ENCODE measurements at regions not wholly inside any gene's neighbourhood (a gene's known extent, or its start where the extent isn't known, plus 50 kb on each side); places are given as distances from the start of the nearest gene placed in this dataset.

GRCh38 chr15:87632364-87632763 lies 624.2 kb downstream of the NTRK3 start:
- Histone ChIP-seq H3K9me3 (replicated peaks in 1 of 3) (no peaks in the 10 kb centered on the region), H3K27ac (no peak overlapping the region), H3K4me1 (replicated peaks in 1 of 2) (no peaks in the 10 kb centered on the region), H3K27me3 (no peaks in the 10 kb centered on the region), H3K4me3 (no peak overlapping the region), H3K36me3 (replicated peaks in 1 of 2) (no peaks in the 10 kb centered on the region)
- intact Hi-C loops (cut with DNase I): no loop called here
- TF ChIP-seq CTCF (IDR thresholded peaks at IDR 0.05) (no peak), POLR2A (IDR thresholded peaks at IDR 0.05) (no peak)
- DNase-seq: no peak

- TF ChIP-seq POLR2A (IDR thresholded peaks at IDR 0.05): no peak
- TF ChIP-seq CTCF (IDR thresholded peaks at IDR 0.05): no peak
- 57 to 68% (median 62%) methylated on average over 2 of the region's 2 CpGs for WGBS, 4 donors
These were observed 624.8 kb downstream of the NTRK3 start for GRCh38 chr15:87631775-87632174.

GRCh38 chr15:87631093-87631492 lies 625.4 kb downstream of the NTRK3 start:
- no peaks in the 10 kb centered on the region for H3K4me1 ChIP-seq (replicated peaks in 1 of 2)
- no peaks in the 10 kb centered on the region for H3K9me3 ChIP-seq (replicated peaks in 1 of 3)
- intact Hi-C loops (cut with DNase I): no loop called here
- TF ChIP-seq POLR2A (IDR thresholded peaks at IDR 0.05) (no peak), CTCF (IDR thresholded peaks at IDR 0.05) (no peak)
- H3K27me3 ChIP-seq: no peaks in the 10 kb centered on the region
- no peak overlapping the region for H3K4me3 ChIP-seq
- no peak overlapping the region for H3K27ac ChIP-seq
- WGBS, 4 donors: 64 to 89% (median 78%) methylated on average over 1 of the region's 1 CpG
- DNase-seq: no peak
- no peaks in the 10 kb centered on the region for H3K36me3 ChIP-seq (replicated peaks in 1 of 2)

More at GRCh38 chr15:87631775-87632174, 624.8 kb downstream of the NTRK3 start:
- Histone ChIP-seq H3K4me1 (replicated peaks in 1 of 2) (no peaks in the 10 kb centered on the region), H3K9me3 (replicated peaks in 1 of 3) (no peaks in the 10 kb centered on the region), H3K27me3 (no peaks in the 10 kb centered on the region), H3K36me3 (replicated peaks in 1 of 2) (no peaks in the 10 kb centered on the region), H3K4me3 (no peak overlapping the region), H3K27ac (no peak overlapping the region)
- intact Hi-C loops (cut with DNase I): no loop called here
- no peak for DNase-seq

GRCh38 chr15:87628311-87628710 lies 628.2 kb downstream of the NTRK3 start:
- 61 to 84% (median 68%) methylated on average over 3 of the region's 3 CpGs for WGBS, 4 donors
- DNase-seq: no peak
- intact Hi-C loops (cut with DNase I): no loop called here
- H3K27ac ChIP-seq: no peak overlapping the region
- TF ChIP-seq CTCF (IDR thresholded peaks at IDR 0.05): no peak
- no peak for TF ChIP-seq POLR2A (IDR thresholded peaks at IDR 0.05)
- no peaks in the 10 kb centered on the region for H3K36me3 ChIP-seq (replicated peaks in 1 of 2)
- H3K27me3 ChIP-seq: no peaks in the 10 kb centered on the region
- H3K9me3 ChIP-seq (replicated peaks in 1 of 3): no peaks in the 10 kb centered on the region
- H3K4me1 ChIP-seq (replicated peaks in 1 of 2): no peaks in the 10 kb centered on the region
- no peak overlapping the region for H3K4me3 ChIP-seq
